GM21529 (cell line): ENCODE measurements at regions not wholly inside any gene's neighbourhood (a gene's known extent, or its start where the extent isn't known, plus 50 kb on each side); places are given as distances from the start of the nearest gene placed in this dataset.

Experiments used
- ATAC-seq: cut with Tn5 transposase; IDR thresholded peaks from one replicate; pipeline ENCODE4 v1.9.1; 2021; ENCODE audit not compliant: unreplicated experiment

DNA sequence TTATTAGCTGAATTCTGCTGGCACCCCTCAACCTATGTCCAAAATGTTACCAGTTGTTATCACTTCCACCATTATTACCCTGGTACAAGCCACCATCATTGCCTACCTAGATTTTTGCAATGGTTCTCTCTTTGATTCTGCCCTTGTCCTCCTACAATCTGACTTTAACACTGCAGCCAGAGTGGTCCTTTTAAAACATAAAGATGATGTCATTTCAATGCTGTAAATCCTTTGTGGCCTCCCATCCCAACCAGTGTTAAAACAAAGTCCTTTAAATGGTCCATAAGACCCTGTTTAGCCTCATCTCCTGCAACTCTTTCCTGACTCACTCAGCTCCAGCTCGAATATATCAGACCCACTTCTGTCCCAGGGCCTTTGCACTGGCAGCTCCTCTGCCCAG is 54.9 kb upstream of the FSTL4 start:
- no peak for ATAC-seq

DNA sequence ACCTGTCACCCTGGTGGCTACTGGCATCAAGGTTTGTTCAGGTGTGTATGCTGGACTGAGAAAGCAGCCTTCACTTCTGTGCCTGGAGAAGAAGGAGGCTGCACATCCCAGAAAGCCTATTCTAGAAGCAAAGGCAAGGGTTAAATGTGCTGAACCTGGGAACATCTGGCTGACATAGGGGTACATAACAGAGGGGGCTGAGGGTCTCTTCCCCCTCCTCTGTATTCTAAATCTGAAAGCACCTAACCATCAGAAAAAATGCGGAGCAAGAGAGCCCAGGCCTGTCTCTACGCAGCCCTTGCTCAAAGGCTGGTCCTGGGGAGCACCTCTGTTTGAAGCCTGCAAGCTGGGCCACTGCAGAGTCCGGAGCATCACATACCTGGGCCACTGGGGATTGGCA is 53.2 kb upstream of the FSTL4 start:
- ATAC-seq: no peak

- no peak for ATAC-seq
Measured at GRCh38 chr5:133664422-133664821, 52.1 kb upstream of the FSTL4 start.

GRCh38 chr5:133663397-133664054 is 51.2 kb upstream of the FSTL4 start:
- no peak for ATAC-seq

- ATAC-seq: no peak
Measured at GRCh38 chr5:133662578-133662977, 50.2 kb upstream of the FSTL4 start.
